SK-N-MC (cell line): ENCODE measurements at regions not wholly inside any gene's neighbourhood (a gene's known extent, or its start where the extent isn't known, plus 50 kb on each side); places are given as distances from the start of the nearest gene placed in this dataset.

ENCODE experiments used
- EZH2 ChIP-seq: fragments of 200-600 bp; sonication (generic); IDR thresholded peaks from one replicate; pipeline ENCODE4 v1.6.1; 2017; ENCODE audit warnings: antibody characterized with exemption
- FOXP2 ChIP-seq: optimal IDR thresholded peaks from 2 replicates; pipeline ENCODE3; 2011; ENCODE audit warnings: mild to moderate bottlenecking, moderate library complexity; ENCODE audit not compliant: insufficient read depth; ENCODE audit errors: extremely low read length, control extremely low read depth
- POLR2AphosphoS5 ChIP-seq: IDR thresholded peaks from 2 replicates; pipeline ENCODE4 v1.6.1; 2012; ENCODE audit warnings: mild to moderate bottlenecking, low read depth, low read length, borderline replicate concordance

DNA sequence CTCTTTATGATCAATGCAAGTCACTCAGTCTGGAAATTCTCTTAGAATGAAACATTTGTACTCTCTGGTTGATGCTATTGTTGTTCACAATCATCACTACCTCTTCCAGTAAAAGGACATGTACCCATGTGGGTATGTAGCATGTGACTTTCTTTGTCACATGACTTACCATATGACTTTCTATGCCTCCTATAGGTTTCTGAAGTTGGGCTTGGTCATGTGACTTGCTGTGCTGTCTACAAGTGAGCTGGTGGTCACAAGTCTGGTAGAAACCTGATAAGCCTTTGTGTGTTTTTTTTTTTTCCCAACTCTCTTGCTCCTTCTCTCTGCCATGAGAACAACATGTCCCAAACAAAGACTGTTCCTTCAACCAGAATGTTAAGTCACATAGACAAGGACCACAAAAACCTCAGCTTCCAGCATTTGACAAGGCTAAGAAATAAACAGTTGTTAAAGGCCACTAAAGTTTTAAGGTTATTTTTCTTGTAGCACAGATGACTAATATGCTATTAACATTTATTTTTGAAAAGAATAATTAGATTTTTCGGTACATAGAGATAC is 379.2 kb upstream of the SLC35B3 start:
- TF ChIP-seq POLR2AphosphoS5, result no peak
- TF ChIP-seq EZH2, result no peak
- TF ChIP-seq FOXP2, result no peak
